ENCODE measurements at regions not wholly inside any gene's neighbourhood (a gene's known extent, or its start where the extent isn't known, plus 50 kb on each side); places are given as distances from the start of the nearest gene placed in this dataset.
"Not testable (repeated sequence)": the region's sequence is repeated elsewhere in the genome, so short reads cannot be mapped to it uniquely, and the experiment has no call there.

GRCh38 chr2:67323209-67323991, 73.7 kb upstream of the ETAA1 start:
- Histone ChIP-seq H3K27me3 (ENCODE audit: insufficient read depth in 3 of 3, low read length in 2 of 3) (no peaks in the 10 kb centered on the region), H3K36me3 (ENCODE audit: insufficient read depth in 1 of 2, low read depth in 1 of 2) (no peaks in the 10 kb centered on the region), H3K4me1 (no peaks in the 10 kb centered on the region), H3K4me3 (no peak overlapping the region), H3K27ac (no peak overlapping the region), H3K9me3 (no peaks in the 10 kb centered on the region)
- ATAC-seq, result no peak
- no peak for DNase-seq
- WGBS, 3 donors, result 71 to 78% (median 72%) methylated on average over 4 of the region's 4 CpGs
- no peak for TF ChIP-seq CTCF (IDR thresholded peaks at IDR 0.05)
- intact Hi-C loops (cut with DNase I), result no loop called here

- no peak for DNase-seq
- H3K36me3 ChIP-seq (ENCODE audit: insufficient read depth in 1 of 2, low read depth in 1 of 2), result no peaks in the 10 kb centered on the region
- no peak overlapping the region for H3K27ac ChIP-seq
- intact Hi-C loops (cut with DNase I), result no loop called here
- no peak overlapping the region for H3K4me3 ChIP-seq
- no peak for ATAC-seq
- H3K27me3 ChIP-seq (ENCODE audit: insufficient read depth in 3 of 3, low read length in 2 of 3), result no peaks in the 10 kb centered on the region
- no peak for TF ChIP-seq CTCF (IDR thresholded peaks at IDR 0.05)
- no peaks in the 10 kb centered on the region for H3K4me1 ChIP-seq
- no peaks in the 10 kb centered on the region for H3K9me3 ChIP-seq
Observed at GRCh38 chr2:67329513-67329912, 67.6 kb upstream of the ETAA1 start.

- intact Hi-C loops (cut with DNase I), result no loop called here
- no peak for TF ChIP-seq CTCF (IDR thresholded peaks at IDR 0.05)
- no peak overlapping the region for H3K4me3 ChIP-seq
- DNase-seq (no peak), ATAC-seq (no peak)
- no peaks in the 10 kb centered on the region for H3K4me1 ChIP-seq
- no peaks in the 10 kb centered on the region for H3K9me3 ChIP-seq
- H3K27ac ChIP-seq, result no peak overlapping the region
- H3K27me3 ChIP-seq (ENCODE audit: insufficient read depth in 3 of 3, low read length in 2 of 3), result no peaks in the 10 kb centered on the region
- H3K36me3 ChIP-seq (ENCODE audit: insufficient read depth in 1 of 2, low read depth in 1 of 2), result no peaks in the 10 kb centered on the region
Observed at GRCh38 chr2:67329951-67330350, 67.2 kb upstream of the ETAA1 start.

- H3K4me3 ChIP-seq; H3K27me3 ChIP-seq (ENCODE audit: insufficient read depth in 3 of 3, low read length in 2 of 3); DNase-seq; H3K36me3 ChIP-seq (ENCODE audit: insufficient read depth in 1 of 2, low read depth in 1 of 2); H3K9me3 ChIP-seq; ATAC-seq; intact Hi-C loops (cut with DNase I); H3K4me1 ChIP-seq; H3K27ac ChIP-seq: not testable (repeated sequence)
- 74 to 85% (median 78%) methylated on average over 9 of the region's 9 CpGs for WGBS, 3 donors
Observed at GRCh38 chr2:67331419-67332086, 65.6 kb upstream of the ETAA1 start.

GRCh38 chr2:67337903-67338302, 59.2 kb upstream of the ETAA1 start:
- no peaks in the 10 kb centered on the region for H3K9me3 ChIP-seq
- H3K4me1 ChIP-seq, result no peaks in the 10 kb centered on the region
- no peaks in the 10 kb centered on the region for H3K27me3 ChIP-seq (ENCODE audit: insufficient read depth in 3 of 3, low read length in 2 of 3)
- H3K36me3 ChIP-seq (ENCODE audit: insufficient read depth in 1 of 2, low read depth in 1 of 2), result no peaks in the 10 kb centered on the region
- ATAC-seq (no peak), DNase-seq (no peak)
- no peak for TF ChIP-seq CTCF (IDR thresholded peaks at IDR 0.05)
- H3K4me3 ChIP-seq, result no peak overlapping the region
- WGBS, 3 donors, result 75 to 84% (median 82%) methylated on average over 2 of the region's 2 CpGs
- intact Hi-C loops (cut with DNase I), result no loop called here
- H3K27ac ChIP-seq, result no peak overlapping the region

Data from psoas muscle (tissue), 7 donors.